ENCODE measurements at regions not wholly inside any gene's neighbourhood (a gene's known extent, or its start where the extent isn't known, plus 50 kb on each side); places are given as distances from the start of the nearest gene placed in this dataset.

DNA sequence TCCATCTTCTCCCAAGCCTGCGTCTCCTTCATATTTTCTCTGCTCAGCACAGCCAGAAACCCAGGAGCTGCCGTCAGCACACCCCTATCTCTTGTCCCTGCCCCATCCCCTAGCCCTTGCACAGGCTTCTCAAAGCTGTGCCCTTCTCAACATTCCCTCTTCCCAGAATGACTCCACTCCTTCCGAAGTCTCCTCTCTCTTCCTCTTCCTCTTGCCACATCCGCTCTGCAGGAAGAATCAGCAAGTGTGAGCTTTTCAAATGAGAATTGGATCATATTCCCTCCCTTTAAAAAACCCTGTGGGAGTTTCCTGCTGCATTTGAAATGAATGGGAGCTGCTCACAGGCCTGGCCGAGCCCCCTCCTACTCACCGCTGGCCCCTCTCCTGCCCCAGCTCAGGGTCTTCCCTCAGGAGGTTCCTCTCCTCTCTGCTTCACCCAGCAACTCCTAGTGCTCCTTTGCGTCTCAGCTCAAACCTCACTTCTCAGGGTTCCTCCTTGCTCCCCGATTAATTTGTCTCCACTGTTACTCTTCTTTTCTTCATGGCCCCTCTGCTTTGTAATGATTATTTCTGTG is 528.5 kb upstream of the CCDC196 start:
- TF ChIP-seq, protein P1, sequence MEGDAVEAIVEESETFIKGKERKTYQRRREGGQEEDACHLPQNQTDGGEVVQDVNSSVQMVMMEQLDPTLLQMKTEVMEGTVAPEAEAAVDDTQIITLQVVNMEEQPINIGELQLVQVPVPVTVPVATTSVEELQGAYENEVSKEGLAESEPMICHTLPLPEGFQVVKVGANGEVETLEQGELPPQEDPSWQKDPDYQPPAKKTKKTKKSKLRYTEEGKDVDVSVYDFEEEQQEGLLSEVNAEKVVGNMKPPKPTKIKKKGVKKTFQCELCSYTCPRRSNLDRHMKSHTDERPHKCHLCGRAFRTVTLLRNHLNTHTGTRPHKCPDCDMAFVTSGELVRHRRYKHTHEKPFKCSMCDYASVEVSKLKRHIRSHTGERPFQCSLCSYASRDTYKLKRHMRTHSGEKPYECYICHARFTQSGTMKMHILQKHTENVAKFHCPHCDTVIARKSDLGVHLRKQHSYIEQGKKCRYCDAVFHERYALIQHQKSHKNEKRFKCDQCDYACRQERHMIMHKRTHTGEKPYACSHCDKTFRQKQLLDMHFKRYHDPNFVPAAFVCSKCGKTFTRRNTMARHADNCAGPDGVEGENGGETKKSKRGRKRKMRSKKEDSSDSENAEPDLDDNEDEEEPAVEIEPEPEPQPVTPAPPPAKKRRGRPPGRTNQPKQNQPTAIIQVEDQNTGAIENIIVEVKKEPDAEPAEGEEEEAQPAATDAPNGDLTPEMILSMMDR (conservative IDR thresholded peaks at IDR 0.05; ENCODE audit: low read depth, low read length), result no peak
- no peak for TF ChIP-seq RAD21 (IDR thresholded peaks at IDR 0.05; ENCODE audit: low read length)
- TF ChIP-seq, protein P2, sequence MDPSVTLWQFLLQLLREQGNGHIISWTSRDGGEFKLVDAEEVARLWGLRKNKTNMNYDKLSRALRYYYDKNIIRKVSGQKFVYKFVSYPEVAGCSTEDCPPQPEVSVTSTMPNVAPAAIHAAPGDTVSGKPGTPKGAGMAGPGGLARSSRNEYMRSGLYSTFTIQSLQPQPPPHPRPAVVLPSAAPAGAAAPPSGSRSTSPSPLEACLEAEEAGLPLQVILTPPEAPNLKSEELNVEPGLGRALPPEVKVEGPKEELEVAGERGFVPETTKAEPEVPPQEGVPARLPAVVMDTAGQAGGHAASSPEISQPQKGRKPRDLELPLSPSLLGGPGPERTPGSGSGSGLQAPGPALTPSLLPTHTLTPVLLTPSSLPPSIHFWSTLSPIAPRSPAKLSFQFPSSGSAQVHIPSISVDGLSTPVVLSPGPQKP (IDR thresholded peaks at IDR 0.05; ENCODE audit: borderline replicate concordance, low read depth, low read length), result no peak
- TF ChIP-seq SMC3 (IDR thresholded peaks at IDR 0.05; ENCODE audit: low read depth, low read length), result no peak
- no peak for TF ChIP-seq CEBPB (IDR thresholded peaks at IDR 0.05; ENCODE audit: low read depth, low read length)
- no peak for TF ChIP-seq POLR2A (IDR thresholded peaks at IDR 0.05; ENCODE audit: low read depth, low read length)
- no peak for TF ChIP-seq BHLHE40 (IDR thresholded peaks at IDR 0.05; ENCODE audit: low read depth, low read length)
- TF ChIP-seq FOS (IDR thresholded peaks at IDR 0.05; ENCODE audit: low read depth, low read length), result no peak
- no peak for TF ChIP-seq RCOR1 (IDR thresholded peaks at IDR 0.05; ENCODE audit: insufficient replicate concordance, low read length)
- TF ChIP-seq, protein P3, sequence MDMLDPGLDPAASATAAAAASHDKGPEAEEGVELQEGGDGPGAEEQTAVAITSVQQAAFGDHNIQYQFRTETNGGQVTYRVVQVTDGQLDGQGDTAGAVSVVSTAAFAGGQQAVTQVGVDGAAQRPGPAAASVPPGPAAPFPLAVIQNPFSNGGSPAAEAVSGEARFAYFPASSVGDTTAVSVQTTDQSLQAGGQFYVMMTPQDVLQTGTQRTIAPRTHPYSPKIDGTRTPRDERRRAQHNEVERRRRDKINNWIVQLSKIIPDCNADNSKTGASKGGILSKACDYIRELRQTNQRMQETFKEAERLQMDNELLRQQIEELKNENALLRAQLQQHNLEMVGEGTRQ (IDR thresholded peaks at IDR 0.05; ENCODE audit: low read depth, low read length), result no peak
- TF ChIP-seq RFX5 (IDR thresholded peaks at IDR 0.05; ENCODE audit: low read depth, low read length), result no peak
- no peak for TF ChIP-seq MXI1 (IDR thresholded peaks at IDR 0.05; ENCODE audit: borderline replicate concordance, low read depth, low read length)
- TF ChIP-seq CHD1 (IDR thresholded peaks at IDR 0.05; ENCODE audit: low read depth, low read length), result no peak
